Esophagus mucosa (tissue), 1 donor: ENCODE measurements at regions not wholly inside any gene's neighbourhood (a gene's known extent, or its start where the extent isn't known, plus 50 kb on each side); places are given as distances from the start of the nearest gene placed in this dataset.
"Not testable (repeated sequence)": the region's sequence is repeated elsewhere in the genome, so short reads cannot be mapped to it uniquely, and the experiment has no call there.

ENCODE experiments used
- ATAC-seq: fragments of 200-7000 bp; cut with Tn5 transposase; one replicate; pipeline ENCODE4 v1.9.1; 2020
- donor health status: DM: yes; HTN: yes; CAD: no.

DNA sequence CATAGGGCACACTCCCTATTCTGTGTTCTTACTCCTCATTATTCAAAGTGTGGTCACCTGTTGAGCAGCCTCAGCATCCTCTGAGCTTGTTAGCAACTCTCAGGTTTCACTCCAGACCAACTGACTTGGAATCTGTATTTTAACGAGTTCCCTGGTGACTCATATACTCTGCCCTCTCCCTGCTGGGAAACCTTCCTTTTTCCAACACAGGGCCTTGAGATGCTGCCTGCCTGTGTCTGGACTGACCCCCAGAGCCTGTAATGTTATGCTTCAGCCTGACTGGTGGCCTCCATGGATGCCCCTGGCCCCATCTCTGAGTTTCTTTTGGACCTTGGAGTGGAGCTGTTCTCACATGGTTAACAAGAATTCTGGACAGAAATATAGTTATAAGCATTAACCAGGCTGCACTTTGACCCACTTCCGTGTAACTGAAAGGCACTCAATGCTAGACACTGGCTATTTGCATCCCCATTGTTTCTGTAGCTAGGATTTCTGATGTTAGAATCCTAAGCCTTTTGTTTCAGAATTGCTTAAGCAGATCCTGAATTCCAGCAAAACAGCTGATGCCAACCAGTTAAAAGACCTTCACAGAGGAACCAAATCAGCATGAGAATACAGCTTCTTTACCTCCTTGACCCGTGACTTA lies 262.6 kb downstream of the STIM2 start:
- no peak for ATAC-seq

DNA sequence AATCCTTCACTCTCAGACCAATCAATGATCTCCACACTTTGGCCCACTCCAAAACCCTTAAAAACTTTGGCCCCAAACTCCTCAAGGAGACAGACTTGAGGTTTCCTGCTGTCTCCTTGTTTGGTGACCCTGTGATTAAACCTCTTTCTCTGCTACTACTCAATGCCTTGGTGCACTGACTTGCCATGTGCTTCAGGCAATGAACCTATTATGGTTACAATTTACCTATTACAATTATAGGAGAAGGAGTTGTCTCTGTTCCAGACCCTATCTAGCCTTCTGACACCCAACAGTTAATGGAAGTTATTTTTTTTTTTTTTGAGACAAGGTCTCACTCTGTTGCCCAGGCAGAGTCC lies 263.1 kb downstream of the STIM2 start:
- no peak for ATAC-seq

DNA sequence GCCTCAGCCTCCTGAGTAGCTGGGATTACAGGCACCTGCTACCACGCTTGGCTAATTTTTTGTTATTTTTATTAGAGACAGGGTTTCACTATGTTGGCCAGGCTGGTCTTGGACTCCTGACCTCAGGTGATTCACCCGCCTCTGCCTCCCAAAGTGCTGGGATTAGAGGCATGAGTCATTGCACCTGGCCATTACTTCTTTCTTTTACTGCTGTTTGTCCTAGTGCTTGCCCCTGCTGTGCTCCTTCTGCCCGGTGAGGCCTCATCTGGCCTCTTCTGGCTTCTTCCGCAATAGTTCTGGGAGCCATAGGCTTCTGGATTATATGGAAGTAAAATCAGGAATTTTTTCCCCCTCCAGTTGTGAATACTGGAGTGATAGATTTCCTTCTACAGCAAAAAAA lies 266.3 kb downstream of the STIM2 start:
- not testable (repeated sequence) for ATAC-seq

- no peak for ATAC-seq
Measured at GRCh38 chr4:27128443-27128842, 267.8 kb downstream of the STIM2 start.

DNA sequence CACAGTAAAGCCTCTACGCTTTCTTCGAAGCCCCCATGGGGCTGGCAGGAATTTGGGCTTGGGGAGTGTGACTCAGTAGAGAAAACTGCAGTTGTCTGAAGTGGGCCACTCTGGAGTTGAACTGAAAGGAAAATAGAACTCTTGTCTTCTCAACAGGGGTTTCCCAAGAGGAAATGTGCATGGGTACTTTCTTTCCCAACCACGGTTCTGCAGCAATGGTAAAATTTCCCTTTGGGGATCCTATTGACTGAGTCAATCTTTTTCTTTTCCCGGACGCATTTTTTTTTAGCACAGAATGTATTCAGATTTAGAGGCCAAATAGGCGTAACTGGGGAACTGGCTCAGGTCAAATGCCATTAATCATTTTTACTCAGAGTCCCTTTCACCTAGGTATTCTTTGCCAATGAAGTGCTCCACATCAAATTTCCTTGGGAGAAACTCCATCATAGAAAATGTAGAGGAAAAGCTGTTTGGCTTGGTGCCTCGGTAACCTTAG lies 269.3 kb downstream of the STIM2 start:
- no peak for ATAC-seq

GRCh38 chr4:27132497-27132896 lies 271.9 kb downstream of the STIM2 start:
- no peak for ATAC-seq

DNA sequence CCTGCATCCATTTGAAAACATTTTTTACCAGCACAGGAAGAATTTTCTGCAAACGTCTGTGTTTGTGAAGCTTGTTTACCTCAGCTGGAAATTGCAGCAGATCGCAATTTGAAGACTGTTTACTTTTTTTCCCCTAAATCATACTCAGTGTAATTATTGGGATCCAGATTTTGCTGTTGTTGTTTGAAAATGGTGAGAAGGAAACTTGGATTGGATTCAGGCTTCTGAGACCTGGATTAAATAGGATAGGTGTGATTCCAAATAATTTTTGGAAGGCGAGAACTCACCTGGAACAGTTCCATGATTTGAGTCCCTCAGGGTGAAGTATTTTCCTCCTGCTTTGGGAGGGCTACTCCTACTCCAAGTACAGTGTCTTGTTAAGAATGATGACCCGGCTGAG lies 279.8 kb downstream of the STIM2 start:
- no peak for ATAC-seq

DNA sequence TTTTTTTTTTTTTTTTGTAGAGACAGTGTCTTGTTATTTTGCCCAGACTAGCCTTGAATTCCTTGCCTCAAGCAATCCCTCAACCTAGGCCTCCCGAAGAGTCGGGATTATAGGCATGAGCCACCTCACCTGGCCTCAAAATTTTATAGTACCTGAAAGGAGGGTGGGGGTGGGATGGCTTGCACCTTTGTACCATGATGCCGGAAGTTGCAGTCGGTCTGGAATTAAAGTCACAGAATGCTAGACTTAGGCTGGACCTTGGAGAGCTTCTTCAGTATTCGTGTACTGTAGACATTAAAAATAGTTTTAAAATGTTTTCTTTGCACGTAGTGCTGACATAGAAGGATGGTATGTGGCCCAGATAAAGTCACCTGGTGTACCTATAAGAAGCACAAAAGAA lies 280.9 kb downstream of the STIM2 start:
- no peak for ATAC-seq

GRCh38 chr4:27142841-27143240 lies 282.2 kb downstream of the STIM2 start:
- no peak for ATAC-seq

GRCh38 chr4:27145597-27145996 lies 285.0 kb downstream of the STIM2 start:
- ATAC-seq: no peak

DNA sequence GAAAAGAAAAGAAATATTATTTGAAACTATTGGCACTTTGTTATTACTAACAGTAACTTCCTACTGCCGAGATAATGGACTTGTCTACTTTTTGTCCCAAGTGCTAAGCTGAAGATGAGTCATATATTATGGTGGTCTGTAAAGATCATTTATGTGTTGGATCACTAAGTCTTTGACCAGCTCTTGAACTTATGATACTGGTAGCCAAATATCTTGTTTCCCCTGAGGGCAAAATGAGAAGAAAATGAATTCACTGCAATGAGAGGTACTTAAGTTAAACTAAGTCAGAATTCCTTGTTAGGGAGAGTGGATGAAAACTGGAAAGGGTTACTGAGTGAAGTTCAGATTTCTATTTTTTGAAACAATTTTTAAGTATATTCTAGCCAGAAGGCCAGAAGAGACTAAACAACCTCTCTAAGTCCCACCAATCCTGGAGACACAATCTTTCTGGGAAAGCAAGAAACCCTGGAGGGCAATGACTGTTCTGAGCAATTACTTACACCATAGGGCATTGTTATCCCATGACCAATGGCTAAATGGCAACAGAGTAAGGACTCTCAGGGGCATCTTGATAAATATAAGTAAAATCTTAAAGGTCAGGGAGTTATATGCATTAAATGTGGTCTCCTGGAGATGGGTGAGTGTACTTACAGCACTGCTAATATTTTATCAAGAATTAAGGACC lies 287.7 kb downstream of the STIM2 start:
- ATAC-seq: no peak

DNA sequence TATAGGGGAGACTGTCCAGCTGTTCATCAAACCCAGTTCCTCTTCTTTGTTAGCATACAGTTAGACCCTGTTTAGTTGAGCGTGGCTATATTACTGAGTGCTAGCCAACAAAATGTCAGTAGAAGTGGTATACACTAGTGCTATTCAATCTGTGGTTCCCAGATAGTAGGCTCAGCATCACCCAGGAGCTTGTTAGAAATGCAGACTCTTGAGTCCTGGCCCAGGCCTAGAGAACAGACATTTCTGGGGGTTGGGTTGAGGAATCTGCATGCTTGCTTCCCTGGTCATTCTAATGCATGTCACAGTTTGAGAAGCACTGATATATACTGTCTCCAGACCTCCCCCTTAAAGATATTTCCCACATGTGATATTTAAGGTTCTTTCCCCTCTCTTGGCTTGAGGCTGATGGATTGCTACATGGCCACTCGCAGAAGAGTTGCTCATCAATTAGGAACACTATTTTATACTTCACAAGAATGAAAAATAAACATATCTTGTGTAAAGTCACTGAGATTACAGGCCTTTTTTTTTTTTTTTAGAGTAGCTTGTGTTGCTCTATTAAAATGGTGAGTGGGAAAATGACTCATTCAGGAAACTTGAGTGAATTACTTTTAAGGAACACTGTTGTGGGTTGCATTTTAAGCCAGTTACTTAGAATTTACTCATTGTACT lies 289.0 kb downstream of the STIM2 start:
- ATAC-seq: no peak

DNA sequence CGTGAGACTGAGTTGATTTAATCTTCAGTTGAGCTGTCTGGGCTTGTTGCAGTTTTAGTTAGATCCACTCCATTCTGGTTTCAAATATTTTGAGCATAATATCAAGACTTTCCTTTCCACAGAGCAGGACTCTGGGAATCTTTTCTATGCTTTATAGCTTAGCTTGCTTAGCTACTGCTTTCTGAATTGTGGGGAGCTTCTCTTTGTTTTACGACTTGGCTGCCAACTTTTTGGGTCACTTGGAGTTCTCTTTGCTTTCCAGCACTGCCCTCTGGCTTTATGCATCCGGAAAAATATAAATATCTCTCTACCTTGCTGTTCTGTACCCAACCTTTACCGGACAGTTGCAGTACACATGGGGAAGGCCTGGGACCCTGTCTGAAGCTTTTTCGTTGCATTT lies 292.1 kb downstream of the STIM2 start:
- no peak for ATAC-seq

DNA sequence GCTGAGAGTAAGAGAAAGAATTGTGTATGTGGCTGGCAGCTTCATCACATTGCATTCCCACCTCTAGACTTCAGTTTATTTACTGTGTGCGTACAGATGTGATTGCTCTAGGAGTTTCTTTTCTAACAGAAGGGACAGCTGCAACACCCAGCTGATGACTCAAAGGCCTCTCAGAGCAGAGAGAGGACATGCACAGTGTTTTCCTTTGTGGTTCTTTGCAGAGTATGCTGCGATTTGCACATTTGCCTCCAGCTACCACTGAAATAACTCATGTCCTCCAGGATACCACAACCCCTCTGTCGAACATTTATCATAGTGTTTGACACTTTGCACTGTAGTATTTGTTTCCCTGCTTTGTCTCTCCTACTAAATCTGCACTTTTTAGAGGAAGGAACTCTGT lies 294.1 kb downstream of the STIM2 start:
- no peak for ATAC-seq

- no peak for ATAC-seq
Measured at GRCh38 chr4:27161191-27161590, 300.6 kb downstream of the STIM2 start.

- no peak for ATAC-seq
Measured at GRCh38 chr4:27168783-27169182, 308.1 kb downstream of the STIM2 start.

GRCh38 chr4:27173280-27173679 lies 312.6 kb downstream of the STIM2 start:
- no peak for ATAC-seq

- peak; percentile 32 for ATAC-seq
Measured at GRCh38 chr4:27176400-27176799, 315.8 kb downstream of the STIM2 start.

DNA sequence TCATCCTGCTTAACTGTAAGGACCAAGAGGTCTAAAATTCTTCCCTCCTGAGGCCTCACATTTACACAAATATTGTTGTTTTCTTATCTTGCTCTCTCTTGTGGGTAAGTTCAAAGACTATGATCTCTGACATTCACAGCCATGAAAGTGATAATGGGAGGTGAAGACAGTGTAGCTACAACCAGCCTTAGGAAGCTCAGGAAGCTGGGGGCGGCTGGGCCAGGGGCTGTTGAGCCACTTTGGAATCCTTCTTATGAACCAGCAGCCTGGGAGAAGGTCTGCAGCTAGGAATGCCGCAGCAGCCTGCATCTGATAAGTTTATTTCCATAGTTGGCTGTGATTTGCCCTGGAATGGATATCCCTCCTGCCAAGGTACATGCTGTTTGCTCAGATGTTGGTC lies 316.2 kb downstream of the STIM2 start:
- no peak for ATAC-seq

DNA sequence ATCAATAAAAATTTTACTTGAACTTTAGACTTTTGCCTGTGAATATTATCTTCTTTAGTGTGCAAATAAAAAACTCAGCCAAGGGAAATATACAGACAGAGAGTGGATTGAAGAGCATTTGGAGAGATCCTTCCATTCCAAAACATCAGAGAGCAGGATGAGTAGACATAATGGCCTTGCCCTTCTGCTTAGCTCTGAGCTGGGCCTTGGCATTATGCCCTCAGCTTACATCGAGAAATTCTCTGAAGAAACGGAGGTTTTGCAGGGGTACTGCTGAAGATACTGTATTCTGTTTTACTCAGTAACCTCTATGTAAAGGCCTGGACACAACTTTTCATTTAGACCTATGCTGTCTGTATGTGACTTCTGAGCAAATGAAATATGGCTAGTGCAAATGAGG lies 317.4 kb downstream of the STIM2 start:
- no peak for ATAC-seq

- no peak for ATAC-seq
Measured at GRCh38 chr4:27181693-27182092, 321.1 kb downstream of the STIM2 start.

GRCh38 chr4:27182211-27182610 lies 321.6 kb downstream of the STIM2 start:
- no peak for ATAC-seq

DNA sequence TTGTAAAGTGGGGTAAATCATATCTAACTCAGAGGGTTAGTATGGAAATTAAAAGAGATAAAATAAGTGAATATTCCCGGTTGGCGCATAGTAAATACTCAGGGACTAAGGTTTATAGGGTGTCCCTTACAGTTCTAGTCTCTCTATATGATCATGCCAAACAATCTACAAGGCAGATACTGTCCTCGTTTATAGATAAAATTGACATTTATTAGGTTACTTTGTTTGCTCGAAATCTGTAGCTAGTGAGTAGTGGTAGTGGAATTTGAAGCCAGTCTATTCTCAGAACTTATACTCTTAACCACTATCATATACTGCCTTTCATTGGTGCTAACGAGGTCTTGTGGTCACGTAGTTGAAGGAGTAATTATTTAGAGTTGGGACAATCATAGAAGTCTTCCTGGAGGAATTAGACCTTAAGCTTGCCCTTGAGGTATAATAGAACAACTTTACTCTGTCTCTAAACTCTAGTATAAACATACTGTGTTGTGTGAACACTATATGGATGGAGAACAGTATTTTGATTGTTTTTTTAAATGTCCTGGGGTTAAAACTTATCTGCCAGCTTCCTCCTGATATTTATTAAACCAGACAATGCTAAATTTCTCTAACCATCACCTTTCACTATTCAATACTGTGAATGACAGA lies 324.0 kb downstream of the STIM2 start:
- no peak for ATAC-seq

- ATAC-seq: no peak
Measured at GRCh38 chr4:27186710-27187109, 326.1 kb downstream of the STIM2 start.
